ENCODE measurements at regions not wholly inside any gene's neighbourhood (a gene's known extent, or its start where the extent isn't known, plus 50 kb on each side); places are given as distances from the start of the nearest gene placed in this dataset.

- no peak for DNase-seq (ENCODE audit: low read depth)
- TF ChIP-seq CTCF (IDR thresholded peaks at IDR 0.05; ENCODE audit: insufficient read depth, low read length, poor library complexity, severe bottlenecking), result no peak
- Histone ChIP-seq H3K27me3 (ENCODE audit: control insufficient read depth, insufficient read depth, low read length) (no peaks in the 10 kb centered on the region), H3K4me3 (ENCODE audit: low read depth, low read length) (no peak overlapping the region), H3K36me3 (ENCODE audit: control insufficient read depth, insufficient read depth, low read length) (no peaks in the 10 kb centered on the region)
Observed at GRCh38 chr2:185240796-185241195, 497.8 kb upstream of the FSIP2 start.

GRCh38 chr2:185241556-185241955 is 497.0 kb upstream of the FSIP2 start:
- no peak for TF ChIP-seq CTCF (IDR thresholded peaks at IDR 0.05; ENCODE audit: insufficient read depth, low read length, poor library complexity, severe bottlenecking)
- DNase-seq (ENCODE audit: low read depth), result no peak
- Histone ChIP-seq H3K36me3 (ENCODE audit: control insufficient read depth, insufficient read depth, low read length) (no peaks in the 10 kb centered on the region), H3K4me3 (ENCODE audit: low read depth, low read length) (no peak overlapping the region), H3K27me3 (ENCODE audit: control insufficient read depth, insufficient read depth, low read length) (no peaks in the 10 kb centered on the region)

GRCh38 chr2:185242462-185242861 is 496.1 kb upstream of the FSIP2 start:
- no peaks in the 10 kb centered on the region for H3K36me3 ChIP-seq (ENCODE audit: control insufficient read depth, insufficient read depth, low read length)
- H3K27me3 ChIP-seq (ENCODE audit: control insufficient read depth, insufficient read depth, low read length), result no peaks in the 10 kb centered on the region
- DNase-seq (ENCODE audit: low read depth), result no peak
- no peak overlapping the region for H3K4me3 ChIP-seq (ENCODE audit: low read depth, low read length)
- no peak for TF ChIP-seq CTCF (IDR thresholded peaks at IDR 0.05; ENCODE audit: insufficient read depth, low read length, poor library complexity, severe bottlenecking)

- DNase-seq (ENCODE audit: low read depth), result no peak
- Histone ChIP-seq H3K4me3 (ENCODE audit: low read depth, low read length) (no peak overlapping the region), H3K27me3 (ENCODE audit: control insufficient read depth, insufficient read depth, low read length) (no peaks in the 10 kb centered on the region), H3K36me3 (ENCODE audit: control insufficient read depth, insufficient read depth, low read length) (no peaks in the 10 kb centered on the region)
- TF ChIP-seq CTCF (IDR thresholded peaks at IDR 0.05; ENCODE audit: insufficient read depth, low read length, poor library complexity, severe bottlenecking), result no peak
Observed at GRCh38 chr2:185245216-185245615, 493.4 kb upstream of the FSIP2 start.

- TF ChIP-seq CTCF (IDR thresholded peaks at IDR 0.05; ENCODE audit: insufficient read depth, low read length, poor library complexity, severe bottlenecking), result no peak
- no peak for DNase-seq (ENCODE audit: low read depth)
- Histone ChIP-seq H3K27me3 (ENCODE audit: control insufficient read depth, insufficient read depth, low read length) (no peaks in the 10 kb centered on the region), H3K36me3 (ENCODE audit: control insufficient read depth, insufficient read depth, low read length) (no peaks in the 10 kb centered on the region), H3K4me3 (ENCODE audit: low read depth, low read length) (no peak overlapping the region)
Observed at GRCh38 chr2:185245806-185246205, 492.8 kb upstream of the FSIP2 start.

GRCh38 chr2:185246717-185247116 is 491.9 kb upstream of the FSIP2 start:
- Histone ChIP-seq H3K4me3 (ENCODE audit: low read depth, low read length) (no peak overlapping the region), H3K27me3 (ENCODE audit: control insufficient read depth, insufficient read depth, low read length) (no peaks in the 10 kb centered on the region), H3K36me3 (ENCODE audit: control insufficient read depth, insufficient read depth, low read length) (no peaks in the 10 kb centered on the region)
- DNase-seq (ENCODE audit: low read depth), result no peak
- TF ChIP-seq CTCF (IDR thresholded peaks at IDR 0.05; ENCODE audit: insufficient read depth, low read length, poor library complexity, severe bottlenecking), result no peak

Data from kidney epithelial cell (primary cell).